Spleen (tissue), 7 donors: ENCODE measurements at regions not wholly inside any gene's neighbourhood (a gene's known extent, or its start where the extent isn't known, plus 50 kb on each side); places are given as distances from the start of the nearest gene placed in this dataset.

Experiments
- CTCF ChIP-seq, 11 experiments: fragments of 200-600 bp in 7 of 11; fragments of 450-650 bp in 4 of 11; sonication (generic) in 4 of 11; IDR thresholded peaks in 8 of 11; conservative IDR thresholded peaks in 3 of 11; 1 replicate in 7 of 11; 2 replicates in 4 of 11; pipeline versions ENCODE4 v1.4.0 to v1.8.0; 2016 to 2021; ENCODE audit warnings: antibody characterized with exemption in 11 of 11, inconsistent platforms in 4 of 11, mild to moderate bottlenecking in 1 of 11
- POLR2A ChIP-seq, 3 donors: fragments of 450-650 bp; IDR thresholded peaks; one replicate each; pipeline ENCODE4 v1.5.1; 2017; ENCODE audit warnings: antibody characterized with exemption in 3 of 3, mild to moderate bottlenecking in 1 of 3
- POLR2AphosphoS5 ChIP-seq, 3 donors: sonication (generic); formaldehyde crosslinking; IDR thresholded peaks; one replicate each; pipeline ENCODE4 v1.5.1; 2017; ENCODE audit warnings: antibody characterized with exemption in 3 of 3
- donor health status: DM: no; HTN: no; CAD: no; lungs with moderate emphysema.
- donor health status: DM: no; HTN: no; CAD: no.
- donor health status: DM: no; HTN: no; CAD: no.

GRCh38 chr10:58982470-58983239 lies 193.8 kb upstream of the PHYHIPL start:
- TF ChIP-seq CTCF (IDR thresholded peaks at IDR 0.05 in 8 of 11, conservative IDR thresholded peaks at IDR 0.05 in 3 of 11), result no peak
- no peak for TF ChIP-seq POLR2A (IDR thresholded peaks at IDR 0.05)
- TF ChIP-seq POLR2AphosphoS5 (IDR thresholded peaks at IDR 0.05), result no peak
